ENCODE measurements at regions not wholly inside any gene's neighbourhood (a gene's known extent, or its start where the extent isn't known, plus 50 kb on each side); places are given as distances from the start of the nearest gene placed in this dataset.

- Histone ChIP-seq H3K9me3 (no peaks in the 10 kb centered on the region), H3K36me3 (ENCODE audit: low read depth) (no peaks in the 10 kb centered on the region), H3K4me1 (ENCODE audit: low read depth) (no peaks in the 10 kb centered on the region), H3K4me3 (no peak overlapping the region)
- ATAC-seq (no peak), DNase-seq (no peak)
- TF ChIP-seq CTCF (IDR thresholded peaks at IDR 0.05), result no peak
- intact Hi-C loops (cut with DNase I, micrococcal nuclease), result no loop called here
Measured at GRCh38 chr16:77030600-77030999, 160.4 kb upstream of the MON1B start.

GRCh38 chr16:77033516-77033915, 157.5 kb upstream of the MON1B start:
- Histone ChIP-seq H3K4me3 (no peak overlapping the region), H3K9me3 (no peaks in the 10 kb centered on the region), H3K36me3 (ENCODE audit: low read depth) (no peaks in the 10 kb centered on the region), H3K4me1 (ENCODE audit: low read depth) (no peaks in the 10 kb centered on the region)
- DNase-seq (no peak), ATAC-seq (no peak)
- intact Hi-C loops (cut with DNase I, micrococcal nuclease), result loop anchor here in 1 of 2 donors (1.0 kb wide), 1 partner anchor 30 kb away; no protein-coding TSS in a partner anchor
- TF ChIP-seq CTCF (IDR thresholded peaks at IDR 0.05), result no peak

GRCh38 chr16:77035361-77035760, 155.6 kb upstream of the MON1B start:
- Histone ChIP-seq H3K4me3 (no peak overlapping the region), H3K9me3 (no peaks in the 10 kb centered on the region), H3K4me1 (ENCODE audit: low read depth) (no peaks in the 10 kb centered on the region), H3K36me3 (ENCODE audit: low read depth) (no peaks in the 10 kb centered on the region)
- ATAC-seq (no peak), DNase-seq (no peak)
- no peak for TF ChIP-seq CTCF (IDR thresholded peaks at IDR 0.05)
- intact Hi-C loops (cut with DNase I, micrococcal nuclease), result no loop called here

- intact Hi-C loops (cut with DNase I, micrococcal nuclease), result no loop called here
- H3K9me3 ChIP-seq, result no peaks in the 10 kb centered on the region
- ATAC-seq (no peak), DNase-seq (no peak)
- no peaks in the 10 kb centered on the region for H3K4me1 ChIP-seq (ENCODE audit: low read depth)
- no peaks in the 10 kb centered on the region for H3K36me3 ChIP-seq (ENCODE audit: low read depth)
- H3K4me3 ChIP-seq, result no peak overlapping the region
- TF ChIP-seq CTCF (IDR thresholded peaks at IDR 0.05), result no peak
Measured at GRCh38 chr16:77037696-77038347, 153.2 kb upstream of the MON1B start.

- H3K36me3 ChIP-seq (ENCODE audit: low read depth), result no peaks in the 10 kb centered on the region
- intact Hi-C loops (cut with DNase I, micrococcal nuclease), result no loop called here
- DNase-seq, result no peak
- no peak for ATAC-seq
- no peaks in the 10 kb centered on the region for H3K4me1 ChIP-seq (ENCODE audit: low read depth)
- no peak overlapping the region for H3K4me3 ChIP-seq
- H3K9me3 ChIP-seq, result no peaks in the 10 kb centered on the region
- TF ChIP-seq CTCF (IDR thresholded peaks at IDR 0.05), result no peak
Measured at GRCh38 chr16:77041468-77041867, 149.5 kb upstream of the MON1B start.

GRCh38 chr16:77043076-77043475, 147.9 kb upstream of the MON1B start:
- no peak for DNase-seq
- ATAC-seq, result no peak
- intact Hi-C loops (cut with DNase I, micrococcal nuclease), result no loop called here
- no peak overlapping the region for H3K4me3 ChIP-seq
- no peaks in the 10 kb centered on the region for H3K4me1 ChIP-seq (ENCODE audit: low read depth)
- TF ChIP-seq CTCF (IDR thresholded peaks at IDR 0.05), result no peak
- no peaks in the 10 kb centered on the region for H3K9me3 ChIP-seq
- no peaks in the 10 kb centered on the region for H3K36me3 ChIP-seq (ENCODE audit: low read depth)
